MM.1S (cell line): ENCODE measurements at regions not wholly inside any gene's neighbourhood (a gene's known extent, or its start where the extent isn't known, plus 50 kb on each side); places are given as distances from the start of the nearest gene placed in this dataset.

Experiments
- DNase-seq: peaks from one replicate; pipeline ENCODE4 v3.0.0-alpha.2; 2015
- H2AFZ ChIP-seq: fragments of 300-600 bp; sonication (generic); 2 replicates; pipeline ENCODE4 v1.6.0; 2016; ENCODE audit warnings: antibody characterized with exemption, low read length
- H3F3A ChIP-seq: fragments of 300-600 bp; sonication (generic); 2 replicates; pipeline ENCODE4 v1.6.1; 2016; ENCODE audit warnings: mild to moderate bottlenecking, antibody characterized with exemption, low read length, moderate library complexity, mixed read lengths; ENCODE audit not compliant: insufficient read depth
- H3K27ac ChIP-seq: fragments of 300-600 bp; sonication (generic); 2 replicates; pipeline ENCODE4 v1.5.1; 2016; ENCODE audit warnings: mild to moderate bottlenecking, low read length
- H3K27me3 ChIP-seq: fragments of 300-600 bp; sonication (generic); replicated peaks from 2 replicates; pipeline ENCODE4 v1.6.0; 2016; ENCODE audit warnings: low read length; ENCODE audit not compliant: insufficient read depth
- H3K36me3 ChIP-seq: fragments of 300-600 bp; sonication (generic); replicated peaks from 2 replicates; pipeline ENCODE4 v1.6.1; 2016; ENCODE audit warnings: mild to moderate bottlenecking, low read length, mixed read lengths; ENCODE audit not compliant: insufficient read depth
- H3K4me1 ChIP-seq: fragments of 300-600 bp; sonication (generic); 2 replicates; pipeline ENCODE4 v1.6.1; 2016; ENCODE audit warnings: low read length, mixed read lengths
- H3K4me2 ChIP-seq: fragments of 300-600 bp; sonication (generic); 2 replicates; pipeline ENCODE4 v1.6.0; 2016; ENCODE audit warnings: low read depth, low read length
- H3K4me3 ChIP-seq: fragments of 300-600 bp; sonication (generic); 2 replicates; pipeline ENCODE4 v1.5.1; 2016; ENCODE audit warnings: low read length, mixed read lengths
- H3K79me2 ChIP-seq: fragments of 300-600 bp; sonication (generic); 2 replicates; pipeline ENCODE4 v1.6.1; 2016; ENCODE audit warnings: mixed run types, low read length, mixed read lengths
- H3K9ac ChIP-seq: fragments of 300-600 bp; sonication (generic); 2 replicates; pipeline ENCODE4 v1.6.1; 2016; ENCODE audit warnings: low read length, mixed read lengths
- H3K9me2 ChIP-seq: fragments of 300-600 bp; sonication (generic); replicated peaks from 2 replicates; pipeline ENCODE4 v1.6.1; 2016; ENCODE audit warnings: mild to moderate bottlenecking, low read length, mixed read lengths; ENCODE audit not compliant: insufficient read depth
- H3K9me3 ChIP-seq: fragments of 300-600 bp; sonication (generic); replicated peaks from 2 replicates; pipeline ENCODE4 v1.6.1; 2016; ENCODE audit warnings: mild to moderate bottlenecking, low read length, mixed read lengths; ENCODE audit not compliant: insufficient read depth
- H4K20me1 ChIP-seq: fragments of 300-600 bp; sonication (generic); 2 replicates; pipeline ENCODE4 v1.6.1; 2016; ENCODE audit warnings: mild to moderate bottlenecking, low read length, moderate library complexity, mixed read lengths; ENCODE audit not compliant: insufficient read depth
- CTCF ChIP-seq: fragments of 300-600 bp; sonication (generic); IDR thresholded peaks from 2 replicates; pipeline ENCODE4 v1.5.1; 2016; ENCODE audit warnings: antibody characterized with exemption, low read length, mixed read lengths
- EZH2 ChIP-seq: fragments of 300-600 bp; sonication (generic); optimal IDR thresholded peaks from 2 replicates; pipeline ENCODE3; 2017; ENCODE audit warnings: low read depth, mild to moderate bottlenecking, antibody characterized with exemption, low read length, mixed read lengths
- EZH2phosphoT487 ChIP-seq: fragments of 300-600 bp; sonication (generic); IDR thresholded peaks from 2 replicates; pipeline ENCODE4 v1.6.1; 2018; ENCODE audit warnings: antibody characterized with exemption, low read length

GRCh38 chr4:136441629-136442282, 1090.5 kb downstream of the PCDH18 start:
- no peak for DNase-seq
- Histone ChIP-seq H2AFZ (no peak overlapping the region), H3K9me3 (no peaks in the 10 kb centered on the region), H3K4me2 (no peak overlapping the region), H3K9me2 (no peaks in the 10 kb centered on the region), H3K79me2 (no peaks in the 10 kb centered on the region), H3K4me3 (no peak overlapping the region), H3K27ac (no peak overlapping the region), H4K20me1 (no peaks in the 10 kb centered on the region), H3F3A (no peaks in the 10 kb centered on the region), H3K9ac (no peak overlapping the region), H3K4me1 (no peaks in the 10 kb centered on the region), H3K36me3 (no peaks in the 10 kb centered on the region), H3K27me3 (no peaks in the 10 kb centered on the region)
- TF ChIP-seq EZH2 (no peak), EZH2phosphoT487 (no peak), CTCF (no peak)

- no peak overlapping the region for H2AFZ ChIP-seq
- no peaks in the 10 kb centered on the region for H3F3A ChIP-seq
- H3K9ac ChIP-seq: no peak overlapping the region
- H3K9me3 ChIP-seq: no peaks in the 10 kb centered on the region
- DNase-seq: no peak
- TF ChIP-seq CTCF: no peak
- no peak for TF ChIP-seq EZH2
- no peak for TF ChIP-seq EZH2phosphoT487
- H3K27ac ChIP-seq: no peak overlapping the region
- H3K36me3 ChIP-seq: no peaks in the 10 kb centered on the region
- H3K9me2 ChIP-seq: no peaks in the 10 kb centered on the region
- no peaks in the 10 kb centered on the region for H3K79me2 ChIP-seq
- H4K20me1 ChIP-seq: no peaks in the 10 kb centered on the region
- no peak overlapping the region for H3K4me2 ChIP-seq
- H3K4me3 ChIP-seq: no peak overlapping the region
- no peaks in the 10 kb centered on the region for H3K27me3 ChIP-seq
- H3K4me1 ChIP-seq: no peaks in the 10 kb centered on the region
These were observed 1093.6 kb downstream of the PCDH18 start for GRCh38 chr4:136438645-136439044.

- Histone ChIP-seq H3K27me3 (no peaks in the 10 kb centered on the region), H3K9ac (no peak overlapping the region), H3K4me3 (no peak overlapping the region), H3K4me1 (no peaks in the 10 kb centered on the region), H3K9me3 (no peaks in the 10 kb centered on the region), H3K4me2 (no peak overlapping the region), H3F3A (no peaks in the 10 kb centered on the region), H3K79me2 (no peaks in the 10 kb centered on the region), H3K36me3 (no peaks in the 10 kb centered on the region), H3K9me2 (no peaks in the 10 kb centered on the region), H4K20me1 (no peaks in the 10 kb centered on the region), H3K27ac (no peak overlapping the region), H2AFZ (no peak overlapping the region)
- TF ChIP-seq EZH2phosphoT487 (no peak), CTCF (no peak), EZH2 (no peak)
- no peak for DNase-seq
These were observed 1108.2 kb downstream of the PCDH18 start for GRCh38 chr4:136424052-136424451.
